ENCODE measurements at regions not wholly inside any gene's neighbourhood (a gene's known extent, or its start where the extent isn't known, plus 50 kb on each side); places are given as distances from the start of the nearest gene placed in this dataset.

DNA sequence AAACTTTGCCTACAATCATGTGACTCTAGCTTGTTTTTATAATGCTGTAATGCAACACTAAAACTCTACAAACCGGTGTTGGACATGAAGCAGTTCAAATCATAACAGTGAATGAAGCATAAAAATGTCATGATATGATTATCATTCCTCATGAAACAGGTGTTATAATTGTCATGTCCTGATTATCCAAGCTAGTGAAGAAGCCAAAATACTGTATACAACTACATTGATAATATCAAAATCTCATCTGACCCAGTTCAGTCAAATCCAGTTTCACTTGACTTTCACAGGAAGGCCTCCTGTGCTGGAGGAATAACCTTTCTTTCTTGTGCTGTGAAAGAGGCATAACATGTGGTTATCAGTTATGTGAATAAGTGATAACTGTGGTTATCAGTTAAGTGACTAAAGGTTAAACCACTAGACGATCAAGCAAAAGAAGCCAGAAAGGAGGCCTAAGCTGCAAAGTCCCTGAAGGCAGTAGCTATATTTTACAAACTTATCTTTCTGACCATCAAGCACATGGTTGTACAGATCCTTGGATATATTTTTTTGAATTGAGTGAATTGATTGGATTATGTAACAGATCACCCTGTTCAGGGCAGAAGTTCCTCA is 296.4 kb downstream of the TUSC7 start:
- TF ChIP-seq EZH2phosphoT487 (IDR thresholded peaks at IDR 0.05; ENCODE audit: insufficient read depth, low read depth) (no peak), EZH2 (IDR thresholded peaks at IDR 0.05; ENCODE audit: insufficient read depth, poor library complexity, severe bottlenecking) (no peak)

Measured in GM23248 (cell line).